Hepatic stellate cell (primary cell): ENCODE measurements at regions not wholly inside any gene's neighbourhood (a gene's known extent, or its start where the extent isn't known, plus 50 kb on each side); places are given as distances from the start of the nearest gene placed in this dataset.

ENCODE experiments used
- DNase-seq: peaks from one replicate; pipeline ENCODE4 v3.0.0; 2011; ENCODE audit warnings: low spot score

DNA sequence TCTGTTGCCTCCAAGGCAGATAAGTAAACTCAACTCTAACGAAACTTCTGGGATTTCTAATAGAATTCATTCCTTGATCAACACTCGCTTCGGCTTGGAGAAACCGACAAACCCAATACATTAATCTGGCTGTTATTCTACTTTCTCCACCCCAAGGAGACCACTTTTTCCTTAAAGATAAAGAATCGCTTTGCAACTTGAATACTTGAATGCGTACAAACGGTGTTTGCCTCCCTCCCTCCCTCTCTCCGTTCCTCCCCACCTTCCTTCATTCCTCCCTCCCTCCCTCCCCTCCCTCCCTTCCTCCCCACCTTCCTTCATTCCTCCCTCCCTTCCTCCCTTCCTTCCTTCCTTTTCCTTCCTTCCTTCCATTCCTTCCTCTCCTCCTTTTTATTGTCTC is 432.6 kb downstream of the HAPSTR1 start:
- DNase-seq, result no peak

DNA sequence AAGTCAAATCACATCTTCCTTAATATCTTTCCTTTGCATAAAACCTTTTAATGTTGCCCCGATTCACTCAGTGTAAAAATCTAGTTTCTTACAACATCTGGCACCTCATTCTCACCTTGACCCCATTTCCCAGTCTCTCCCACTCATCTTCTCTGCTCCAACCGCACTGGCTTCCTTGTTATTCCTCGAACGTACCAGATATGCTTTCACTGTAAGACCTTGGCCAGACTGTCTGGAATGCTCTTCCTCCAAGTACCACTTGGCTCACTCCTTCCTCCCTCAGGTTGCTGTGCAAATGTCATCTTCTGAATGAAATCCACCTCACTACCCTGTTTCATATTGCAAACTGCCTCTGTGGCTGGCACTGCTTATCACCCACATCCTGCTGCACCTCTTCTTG is 433.6 kb downstream of the HAPSTR1 start:
- DNase-seq, result no peak

DNA sequence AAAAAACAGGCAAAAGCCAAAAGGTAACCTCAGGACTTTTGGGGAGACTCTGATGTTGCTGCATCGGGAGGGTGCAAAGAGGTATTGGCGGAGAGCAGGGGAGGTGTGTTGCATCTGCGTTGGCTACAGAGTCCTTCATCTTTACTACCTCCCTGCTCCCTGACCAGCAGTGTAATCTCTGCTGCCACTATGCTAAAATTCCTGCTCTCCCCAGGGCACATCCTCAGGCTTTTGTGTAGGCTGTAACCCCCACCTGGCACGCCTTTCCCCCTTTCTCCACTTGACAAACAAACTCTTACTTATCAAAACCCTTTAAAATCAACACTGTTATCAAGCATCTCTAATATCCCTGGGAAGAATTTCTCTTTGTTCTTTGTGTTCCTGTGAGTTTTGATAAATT is 435.3 kb downstream of the HAPSTR1 start:
- no peak for DNase-seq

DNA sequence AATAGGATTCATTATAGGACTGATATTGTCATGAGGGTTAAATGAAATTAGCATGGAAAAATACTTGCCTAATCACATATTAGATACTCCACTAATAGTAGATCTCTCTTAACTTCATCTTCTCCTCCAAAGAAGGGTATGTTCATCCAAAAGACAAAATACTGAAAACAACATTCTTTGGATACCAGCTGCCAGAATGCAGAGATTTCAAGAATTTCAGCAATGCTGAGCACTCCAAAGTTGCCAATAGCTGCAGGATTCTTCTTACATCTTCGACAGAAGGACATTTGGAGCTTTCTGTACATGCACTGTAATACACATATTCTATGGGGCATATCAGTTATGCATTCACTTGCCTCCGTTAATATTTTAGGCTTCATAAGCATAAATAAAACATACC is 436.5 kb downstream of the HAPSTR1 start:
- DNase-seq, result no peak

DNA sequence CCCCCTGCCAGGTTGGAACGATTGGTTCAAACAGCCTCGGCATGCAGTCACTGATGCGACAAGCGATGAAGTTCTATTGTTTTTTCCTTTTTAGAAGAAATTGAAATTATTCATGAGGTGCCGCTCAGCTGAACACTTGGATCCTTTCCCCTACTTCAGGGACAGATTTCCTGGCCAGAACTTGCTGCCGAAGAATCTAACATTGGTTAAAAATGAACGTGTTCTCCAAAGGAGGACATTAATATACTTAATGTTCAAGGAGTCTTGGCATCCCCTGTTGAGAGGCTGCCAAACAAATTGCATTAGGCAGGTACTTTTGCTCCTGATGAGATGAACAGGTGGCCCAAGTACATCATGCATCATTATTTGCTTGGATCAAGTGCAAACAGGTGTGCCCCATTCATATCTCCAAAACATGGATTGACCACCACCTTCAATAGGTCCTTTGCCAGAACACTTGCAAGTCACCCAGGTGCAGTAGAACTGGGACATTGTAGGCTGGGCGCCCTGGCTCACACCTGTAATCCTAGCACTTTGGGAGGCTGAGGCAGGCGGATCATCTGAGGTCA is 437.2 kb downstream of the HAPSTR1 start:
- no peak for DNase-seq

DNA sequence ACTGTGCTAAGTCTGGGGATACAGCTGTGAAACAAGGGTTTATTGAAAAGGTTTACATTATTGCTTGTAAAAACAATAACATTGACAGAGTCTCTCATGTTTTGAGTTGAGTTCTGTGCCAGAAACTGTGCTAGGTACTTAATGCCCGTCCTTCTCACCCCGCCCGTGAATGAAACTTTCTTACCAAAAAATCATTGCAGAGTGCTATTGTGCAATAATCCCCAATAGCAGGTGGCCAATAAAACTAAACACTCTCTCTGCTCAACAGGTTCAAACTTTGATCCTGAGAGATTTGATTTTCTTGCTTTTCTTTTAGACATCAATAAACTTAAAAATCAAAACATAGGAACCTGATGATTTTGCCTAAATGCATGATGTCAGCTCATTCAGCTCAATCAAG is 441.6 kb downstream of the HAPSTR1 start:
- no peak for DNase-seq

DNA sequence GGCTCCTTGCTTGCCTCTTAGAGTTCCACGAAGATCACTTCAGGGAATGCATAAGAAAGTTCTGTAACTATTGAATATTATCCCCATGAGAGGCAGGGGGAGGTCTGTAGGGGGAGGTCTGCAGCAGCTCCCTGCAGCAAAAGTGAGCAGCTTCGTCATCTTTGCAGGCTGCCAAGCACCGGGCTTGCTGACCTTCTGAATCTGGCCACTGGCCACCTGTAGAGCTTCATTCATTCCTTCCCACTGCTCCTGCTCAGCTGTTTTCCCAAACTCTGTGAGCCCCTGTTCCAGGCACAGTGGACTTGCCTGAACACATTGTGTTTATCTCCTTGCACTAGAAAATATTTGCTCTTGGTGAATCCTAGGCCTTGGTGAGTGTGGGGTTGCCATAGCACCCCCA is 443.3 kb downstream of the HAPSTR1 start:
- no peak for DNase-seq

DNA sequence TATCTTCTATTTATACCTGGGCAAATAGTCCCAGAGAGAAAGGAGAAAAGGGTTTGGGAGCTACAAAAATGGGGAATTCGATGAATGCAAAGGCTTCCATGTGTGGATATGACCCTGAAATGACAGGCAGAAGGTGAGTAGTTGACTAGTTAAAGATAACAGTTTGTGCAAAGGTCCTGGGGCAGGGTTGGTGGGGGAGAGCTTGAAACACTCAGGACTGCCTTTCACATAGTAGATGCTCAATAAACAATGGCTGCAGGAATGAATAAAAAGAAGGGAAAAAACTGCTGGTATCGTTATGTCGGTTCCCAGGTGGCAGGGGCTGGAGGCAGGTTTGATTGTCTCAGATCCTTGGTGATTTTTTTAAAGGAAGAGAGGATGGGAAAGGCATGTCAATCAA is 445.5 kb downstream of the HAPSTR1 start:
- no peak for DNase-seq

DNA sequence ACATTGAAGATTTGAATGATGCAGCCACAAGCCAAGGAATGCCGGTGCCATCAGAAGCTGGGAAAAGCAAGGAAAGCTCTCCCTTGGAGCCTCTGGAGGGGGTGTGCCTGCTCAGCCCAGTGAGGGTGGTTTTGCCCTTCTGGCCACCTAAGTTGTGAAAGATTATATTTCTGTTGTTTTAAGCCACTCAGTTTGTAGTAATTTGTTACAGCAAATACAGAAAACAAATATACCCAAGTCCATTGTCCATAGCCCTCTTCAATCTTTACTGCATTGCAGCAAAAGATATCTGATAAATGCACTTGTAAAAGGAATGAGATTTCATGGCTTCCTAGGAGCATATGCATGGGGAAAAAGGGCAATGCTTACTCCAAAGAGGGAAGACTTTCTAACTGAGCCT is 447.9 kb downstream of the HAPSTR1 start:
- DNase-seq, result no peak

DNA sequence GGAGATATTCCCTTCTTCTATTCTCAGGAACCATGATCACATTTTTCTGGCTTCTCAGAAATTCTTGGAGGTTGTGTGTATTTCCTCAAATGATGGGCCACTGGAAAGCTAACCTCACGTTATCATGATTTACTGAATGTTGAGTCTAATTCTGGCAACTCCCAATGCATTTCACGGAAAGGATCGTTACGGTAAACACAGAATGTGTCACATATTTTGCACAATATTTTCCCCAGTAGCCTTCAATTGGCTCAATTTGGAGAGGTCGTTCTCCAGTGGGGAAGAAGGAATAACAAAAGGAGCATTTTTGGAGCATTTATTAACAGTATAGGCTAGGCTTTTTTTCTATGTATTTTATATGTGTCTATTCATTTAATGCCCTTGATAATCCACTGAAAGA is 450.3 kb downstream of the HAPSTR1 start:
- DNase-seq, result no peak

DNA sequence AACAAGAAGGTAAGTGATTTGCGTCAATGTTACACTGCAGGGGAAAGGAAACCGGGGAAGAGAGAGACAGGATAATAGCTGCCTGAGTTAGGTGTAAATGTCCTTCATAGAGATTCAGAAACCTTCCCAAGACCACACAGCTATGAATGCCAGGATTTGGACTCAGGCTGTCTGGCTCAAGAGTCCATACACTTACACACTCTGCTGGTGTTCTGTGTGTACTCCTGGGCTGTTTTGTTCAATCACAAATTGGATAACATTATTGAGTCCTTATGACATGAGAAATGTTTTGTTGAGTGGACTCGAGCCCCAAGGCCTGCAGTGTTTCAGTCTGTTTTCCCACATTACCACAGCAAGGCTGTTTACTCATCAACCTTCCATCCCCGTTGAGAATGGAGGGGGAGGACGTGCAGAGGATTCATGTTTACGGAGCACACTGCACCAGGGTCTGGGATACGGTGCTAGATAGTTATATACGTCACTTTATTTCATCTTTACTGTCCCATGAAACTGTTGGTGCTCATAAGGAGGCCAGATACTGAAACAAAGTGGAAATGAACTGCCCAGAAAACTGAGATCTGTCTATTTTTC is 450.8 kb downstream of the HAPSTR1 start:
- DNase-seq, result no peak

DNA sequence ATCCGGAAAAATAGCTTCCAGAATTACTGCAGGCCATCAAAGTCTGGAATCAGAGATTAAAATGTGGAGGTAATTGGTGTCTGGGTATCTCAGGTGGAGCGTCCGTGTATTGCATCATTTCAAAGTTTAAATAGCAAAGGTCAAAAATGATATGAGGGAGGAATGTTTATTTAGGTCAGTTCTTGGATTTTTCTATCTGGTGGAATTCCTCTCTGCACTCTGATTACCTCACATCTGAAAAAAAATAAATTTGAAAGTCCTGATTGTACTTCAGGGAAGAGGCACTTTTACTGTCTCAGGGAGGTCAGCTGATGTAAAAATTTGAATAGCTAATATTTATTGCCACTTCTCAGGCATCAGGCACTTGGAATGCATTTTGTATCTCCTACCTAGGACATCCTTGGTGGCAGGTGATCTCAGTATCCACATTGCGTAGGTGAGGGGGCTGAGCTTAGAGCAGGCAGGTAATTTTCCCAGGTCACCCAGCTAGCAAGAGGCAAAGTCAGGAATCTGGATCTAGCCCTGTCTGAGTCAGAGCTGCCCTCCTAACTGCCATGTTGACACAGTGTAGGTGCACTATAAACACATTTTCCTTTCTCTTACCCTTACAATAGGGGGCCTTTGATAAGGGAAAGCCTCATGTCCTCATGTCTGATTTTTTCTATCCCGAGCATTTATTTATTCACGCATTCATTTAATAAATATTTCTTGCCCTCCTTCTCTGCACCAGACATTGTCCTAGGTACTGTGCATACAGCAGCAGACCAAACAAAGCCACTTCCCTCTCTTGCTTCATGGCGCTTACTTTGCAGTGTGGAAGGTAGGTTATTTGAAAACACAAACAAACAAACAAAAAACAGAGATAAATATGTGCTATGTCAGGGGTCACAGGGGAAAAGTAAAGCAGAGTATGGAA is 454.3 kb downstream of the HAPSTR1 start:
- DNase-seq, result no peak

DNA sequence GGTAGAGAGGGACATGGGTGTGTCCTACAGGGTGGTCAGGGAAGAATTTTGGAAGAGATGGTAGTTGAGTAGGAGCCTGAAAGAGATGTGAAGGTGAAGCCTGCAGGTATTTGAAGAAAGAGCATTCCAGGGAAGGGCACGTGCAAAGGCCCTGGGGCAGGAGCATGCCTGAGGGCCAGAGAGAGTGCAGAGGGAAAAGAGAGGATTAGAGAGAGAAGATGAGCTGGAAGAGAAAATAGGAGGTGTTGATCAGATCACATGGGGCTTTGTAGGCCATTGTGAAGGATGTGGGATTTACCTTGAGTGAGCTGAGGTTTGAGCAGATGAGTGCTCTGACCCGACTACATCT is 455.0 kb downstream of the HAPSTR1 start:
- no peak for DNase-seq

DNA sequence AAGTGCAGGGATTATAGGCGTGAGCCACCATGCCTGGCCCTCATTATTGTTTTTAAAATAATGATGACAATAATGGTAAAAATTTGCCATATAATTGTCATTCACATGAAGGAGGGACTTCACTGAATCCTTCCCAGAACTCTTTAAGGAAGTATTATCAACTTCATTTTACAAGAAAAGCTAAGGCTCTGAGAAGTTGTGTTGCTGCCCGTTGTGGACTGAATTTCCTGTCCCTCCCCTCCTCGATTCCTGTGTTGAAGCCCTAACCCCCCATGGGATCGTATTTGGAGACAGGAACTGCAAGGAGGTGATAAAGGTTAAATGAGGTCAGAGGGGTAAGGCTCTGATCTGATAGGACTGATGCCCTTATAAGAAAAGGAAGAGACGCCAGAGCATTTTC is 458.0 kb downstream of the HAPSTR1 start:
- no peak for DNase-seq

DNA sequence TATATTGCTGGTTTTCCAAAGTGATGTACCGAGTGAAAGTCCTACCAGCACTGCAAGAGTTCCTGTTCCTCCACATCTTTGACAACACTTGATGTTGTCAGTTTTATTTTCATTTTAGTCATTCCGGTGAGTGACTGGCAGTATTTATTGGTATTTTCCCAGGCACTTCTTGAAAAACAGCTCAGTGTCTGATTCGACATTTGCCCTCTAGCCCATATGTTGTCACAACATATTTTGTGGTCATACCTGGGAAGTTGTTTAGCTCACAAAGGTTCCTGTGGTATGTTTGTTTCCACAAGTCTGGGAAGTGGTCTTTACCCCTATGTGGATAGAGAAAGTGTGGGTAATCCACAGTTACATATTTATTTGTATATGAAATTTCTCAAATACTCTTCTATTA is 463.6 kb downstream of the HAPSTR1 start:
- DNase-seq, result no peak

DNA sequence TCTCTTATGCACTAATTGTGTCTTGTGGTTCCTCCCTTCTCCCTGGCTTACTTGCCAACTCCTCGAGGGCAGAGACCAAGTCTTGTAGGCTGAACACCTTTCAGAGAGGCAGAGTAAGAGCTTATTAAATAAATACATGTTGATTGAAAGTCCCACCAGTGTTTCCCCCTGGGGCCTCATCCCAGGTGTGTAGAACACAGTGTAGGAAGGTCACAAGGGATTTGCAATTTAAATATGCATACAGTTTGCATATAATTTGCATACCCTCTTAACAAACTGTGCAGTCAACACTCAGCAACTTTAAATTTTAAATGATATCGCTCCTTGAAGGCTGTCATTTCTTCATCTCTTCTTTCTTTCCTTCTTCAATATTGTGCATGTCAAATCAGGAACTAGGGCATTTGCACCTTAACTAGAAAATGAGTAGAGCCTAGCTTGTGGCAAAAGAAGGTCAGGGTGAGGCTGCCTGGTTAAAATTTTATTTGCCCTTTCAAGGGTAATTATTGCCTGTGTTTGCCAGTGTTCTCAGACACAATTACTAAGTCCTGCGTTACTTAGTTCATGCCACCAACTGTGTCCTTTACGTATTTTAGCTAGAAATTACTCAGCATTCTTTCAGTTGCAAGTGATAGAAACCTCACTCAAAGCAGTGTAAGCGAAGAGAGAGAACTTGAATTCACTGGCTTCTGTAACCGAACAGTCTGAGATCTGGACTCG is 465.7 kb downstream of the HAPSTR1 start:
- no peak for DNase-seq

DNA sequence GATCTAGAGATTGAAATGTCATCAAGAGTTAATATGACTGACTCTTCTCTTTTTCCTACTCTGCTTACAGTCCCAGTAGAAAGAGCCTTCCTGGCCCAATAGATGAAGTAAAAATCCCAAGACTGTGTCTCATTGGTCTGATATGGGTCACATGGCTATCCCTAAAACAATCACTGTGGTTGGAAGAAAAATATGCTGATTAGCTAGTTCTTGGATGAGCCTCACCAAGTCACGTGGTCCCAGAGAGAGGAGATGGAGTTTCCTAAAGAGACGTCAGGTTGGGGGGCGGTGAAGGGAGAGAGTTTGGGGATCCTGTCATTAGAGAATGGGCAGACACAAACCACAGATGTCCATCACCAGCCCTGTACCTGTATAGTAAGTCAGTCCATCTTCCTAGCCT is 466.3 kb downstream of the HAPSTR1 start:
- DNase-seq, result no peak

DNA sequence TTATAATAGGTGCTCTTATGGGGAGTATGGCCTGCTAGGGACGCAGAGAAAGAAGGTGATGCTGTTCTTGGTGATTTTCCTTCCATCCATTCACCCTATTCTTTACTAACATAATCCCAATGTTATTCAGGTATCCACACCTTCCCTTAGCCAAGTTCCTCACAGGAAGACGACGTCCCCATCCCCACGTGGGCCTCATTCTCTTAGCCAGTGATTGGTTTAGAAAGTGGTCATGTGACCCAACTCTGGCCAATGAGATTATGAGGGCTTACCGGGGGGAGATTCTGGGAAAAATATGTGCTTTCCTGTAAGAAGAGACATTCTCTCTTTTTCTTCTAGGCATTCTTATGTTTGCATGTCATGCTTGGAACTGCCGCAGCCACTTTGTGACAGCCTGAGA is 474.7 kb downstream of the HAPSTR1 start:
- no peak for DNase-seq

DNA sequence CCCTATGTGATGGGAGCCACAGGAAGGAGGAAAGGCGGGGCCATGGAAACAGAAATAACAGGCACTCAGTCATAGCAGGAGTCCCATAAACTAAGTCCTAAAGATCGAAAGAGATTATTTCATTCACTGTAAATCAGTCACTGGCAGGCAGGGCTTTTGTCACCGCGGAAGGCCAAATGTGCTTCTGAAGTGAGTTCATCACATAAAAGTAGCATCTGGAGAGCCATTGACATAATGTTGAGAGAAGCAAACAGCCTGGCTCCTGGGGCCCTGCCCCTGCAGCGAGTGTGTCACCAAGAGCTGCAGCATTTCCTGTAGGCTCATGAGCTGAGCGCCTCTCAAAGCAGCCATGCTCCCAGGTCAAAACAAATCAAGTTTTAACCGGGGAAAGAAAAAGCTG is 476.2 kb downstream of the HAPSTR1 start:
- DNase-seq, result no peak

DNA sequence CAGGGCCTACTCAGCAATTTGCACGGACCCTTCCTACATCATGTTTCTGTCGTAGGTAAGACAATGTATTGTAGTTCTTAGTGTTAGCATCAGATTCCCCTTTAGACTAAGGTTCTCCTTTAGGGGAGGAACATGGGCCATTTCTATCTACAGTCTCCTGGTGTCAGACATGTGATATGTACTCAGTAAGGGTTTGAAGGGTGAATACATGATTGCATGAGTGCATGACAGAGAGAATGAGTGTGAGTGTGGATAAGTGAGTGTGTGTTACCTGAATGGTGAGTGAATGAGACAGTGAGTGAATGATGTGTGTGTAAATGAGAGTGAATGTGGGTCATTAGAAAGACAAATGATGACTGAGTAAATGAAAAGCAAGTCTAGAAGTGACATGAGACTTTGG is 476.8 kb downstream of the HAPSTR1 start:
- no peak for DNase-seq

DNA sequence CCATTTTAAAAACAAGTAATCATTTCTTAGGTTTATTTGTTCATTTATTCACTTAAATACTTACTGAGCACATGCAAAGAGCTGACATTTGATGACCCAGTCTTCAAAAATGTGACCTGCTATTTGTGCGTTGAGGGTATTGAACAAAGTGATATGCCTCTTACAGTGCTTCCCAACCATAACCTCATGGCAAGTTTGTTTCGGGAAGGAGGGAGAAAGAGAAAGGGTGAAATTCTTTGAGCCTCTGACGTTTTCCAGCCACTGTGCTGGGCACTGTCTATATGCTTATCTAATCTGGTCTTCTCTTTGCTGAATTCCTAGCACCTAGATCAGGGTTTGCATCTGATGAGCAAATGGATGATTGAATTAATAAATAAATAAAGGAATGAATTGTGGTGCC is 479.1 kb downstream of the HAPSTR1 start:
- DNase-seq, result no peak

DNA sequence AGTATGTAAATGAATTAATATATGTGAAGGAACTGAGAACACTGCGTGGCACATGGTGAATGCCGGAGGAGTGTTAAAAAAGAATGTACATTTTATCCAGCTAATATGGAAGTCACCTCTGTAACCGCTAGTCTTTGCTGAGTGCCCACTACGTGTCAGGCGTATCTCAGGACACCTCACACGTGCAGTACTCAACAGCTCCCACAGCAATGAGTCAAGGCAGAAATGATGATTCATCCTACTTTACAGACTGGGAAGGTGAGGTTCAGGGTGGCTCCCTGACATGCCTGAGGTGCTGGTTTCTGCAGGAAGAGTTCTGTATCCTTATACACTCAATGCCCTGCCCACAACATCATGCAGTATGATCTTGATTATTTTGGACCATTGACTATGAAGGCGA is 487.0 kb downstream of the HAPSTR1 start:
- no peak for DNase-seq

DNA sequence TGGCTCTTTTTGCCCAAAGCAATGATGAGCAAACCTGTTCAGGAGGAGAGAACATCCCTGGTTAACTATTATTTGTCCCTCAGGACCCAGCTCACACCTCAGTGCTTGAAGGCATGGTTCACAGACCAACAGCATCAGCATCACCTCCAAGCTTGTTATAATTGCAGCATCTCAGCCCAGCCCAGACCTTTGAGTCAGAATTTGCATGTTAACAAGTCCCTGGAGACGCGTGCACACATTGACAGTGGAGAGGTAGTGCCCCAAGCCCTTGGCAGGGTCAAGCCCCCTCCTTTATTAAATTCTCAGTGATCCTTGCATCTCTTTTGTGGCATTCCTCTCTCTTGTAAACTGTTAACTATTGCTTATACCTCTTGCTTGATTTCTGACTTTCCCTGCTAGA is 488.6 kb downstream of the HAPSTR1 start:
- no peak for DNase-seq
